MCF 10A (cell line): ENCODE measurements at regions not wholly inside any gene's neighbourhood (a gene's known extent, or its start where the extent isn't known, plus 50 kb on each side); places are given as distances from the start of the nearest gene placed in this dataset.

Experiments
- BruUV-seq: library from RNA; stranded (reverse); fragments of 400-500 nt; replicated peaks from 2 replicates; lab custom pipeline; 2021; lab: Mats Ljungman, UMichigan
- CTCF ChIA-PET: fragments of 300-600 bp; sonication (Branson Sonifier 250); formaldehyde crosslinking; extraction: SDS; loops from one replicate; lab custom pipeline; 2021; ENCODE audit warnings: antibody characterized with exemption, inconsistent platforms; lab: Yijun Ruan, JAX
- POLR2A ChIA-PET: fragments of 300-600, 350-650 bp; sonication (Branson Sonifier 250); formaldehyde crosslinking; extraction: SDS; loops from one replicate; lab custom pipeline; 2020; ENCODE audit warnings: antibody characterized with exemption, inconsistent platforms; lab: Yijun Ruan, JAX
- DNase-seq: peaks from one replicate; pipeline ENCODE4 v3.0.0-alpha.2; 2018; ENCODE audit not compliant: unreplicated experiment
- H3K27ac Mint-ChIP-seq: one replicate; pipeline ENCODE4 v1.8.0; 2022; ENCODE audit warnings: mild to moderate bottlenecking, low read depth, mixed read lengths; ENCODE audit not compliant: unreplicated experiment
- H3K27me3 Mint-ChIP-seq: one replicate; pipeline ENCODE4 v1.8.0; 2022; ENCODE audit warnings: mixed read lengths; ENCODE audit not compliant: insufficient read depth, unreplicated experiment
- H3K36me3 Mint-ChIP-seq: one replicate; pipeline ENCODE4 v1.8.0; 2022; ENCODE audit warnings: mild to moderate bottlenecking, moderate library complexity, mixed read lengths; ENCODE audit not compliant: insufficient read depth, unreplicated experiment
- H3K4me1 Mint-ChIP-seq: one replicate; pipeline ENCODE4 v1.8.0; 2022; ENCODE audit warnings: mixed read lengths; ENCODE audit not compliant: insufficient read depth, unreplicated experiment
- H3K4me3 Mint-ChIP-seq: one replicate; pipeline ENCODE4 v1.8.0; 2022; ENCODE audit warnings: mild to moderate bottlenecking, moderate library complexity, mixed read lengths; ENCODE audit not compliant: unreplicated experiment
- H3K9me3 Mint-ChIP-seq: one replicate; pipeline ENCODE4 v1.8.0; 2022; ENCODE audit warnings: mixed read lengths; ENCODE audit not compliant: unreplicated experiment
- intact Hi-C: fragments of 100-400 bp; cut with micrococcal nuclease; formaldehyde crosslinking; loops from 2 replicates; pipeline ENCODE4 v1.14.1; 2022
- TF ChIP-seq, protein P1 (sequence below): fragments of 200-600 bp; IDR thresholded peaks from one replicate; pipeline ENCODE4 v1.8.0; 2022; ENCODE audit warnings: antibody characterized with exemption, mild to moderate bottlenecking; ENCODE audit not compliant: unreplicated experiment

DNA sequence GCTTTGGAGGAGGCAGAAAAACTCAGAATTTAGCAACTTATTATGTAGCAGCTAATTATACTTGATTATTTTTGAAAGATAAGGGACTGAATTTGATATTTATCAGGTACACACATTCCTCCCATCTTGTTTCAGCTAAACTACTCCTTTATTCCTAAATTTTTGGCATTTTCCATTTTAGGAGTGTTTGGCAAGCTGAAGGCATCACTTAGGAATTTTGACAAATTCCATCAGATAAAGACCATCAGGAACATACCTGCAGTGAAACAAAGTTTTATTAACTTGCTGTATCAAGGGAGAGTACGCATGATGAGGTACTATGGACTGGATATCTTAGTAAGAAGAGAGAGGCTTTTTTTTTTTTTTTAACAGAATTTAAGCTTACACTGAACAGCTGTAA lies 1092.2 kb downstream of the PLA2G4A start:
- Mint-ChIP-seq H3K9me3 (no peaks in the 10 kb centered on the region), H3K4me3 (no peak overlapping the region), H3K36me3 (no peaks in the 10 kb centered on the region), H3K4me1 (no peaks in the 10 kb centered on the region), H3K27me3 (no peaks in the 10 kb centered on the region), H3K27ac (no peak overlapping the region)
- no peak for DNase-seq
- intact Hi-C loops = loop anchor here (10.0 kb wide), 3 partner anchors 446 to 866 kb away; no protein-coding TSS in a partner anchor
- CTCF ChIA-PET = no interaction called here
- POLR2A ChIA-PET = no interaction called here
- BruUV-seq = no TSS peak
- TF ChIP-seq, protein P1, sequence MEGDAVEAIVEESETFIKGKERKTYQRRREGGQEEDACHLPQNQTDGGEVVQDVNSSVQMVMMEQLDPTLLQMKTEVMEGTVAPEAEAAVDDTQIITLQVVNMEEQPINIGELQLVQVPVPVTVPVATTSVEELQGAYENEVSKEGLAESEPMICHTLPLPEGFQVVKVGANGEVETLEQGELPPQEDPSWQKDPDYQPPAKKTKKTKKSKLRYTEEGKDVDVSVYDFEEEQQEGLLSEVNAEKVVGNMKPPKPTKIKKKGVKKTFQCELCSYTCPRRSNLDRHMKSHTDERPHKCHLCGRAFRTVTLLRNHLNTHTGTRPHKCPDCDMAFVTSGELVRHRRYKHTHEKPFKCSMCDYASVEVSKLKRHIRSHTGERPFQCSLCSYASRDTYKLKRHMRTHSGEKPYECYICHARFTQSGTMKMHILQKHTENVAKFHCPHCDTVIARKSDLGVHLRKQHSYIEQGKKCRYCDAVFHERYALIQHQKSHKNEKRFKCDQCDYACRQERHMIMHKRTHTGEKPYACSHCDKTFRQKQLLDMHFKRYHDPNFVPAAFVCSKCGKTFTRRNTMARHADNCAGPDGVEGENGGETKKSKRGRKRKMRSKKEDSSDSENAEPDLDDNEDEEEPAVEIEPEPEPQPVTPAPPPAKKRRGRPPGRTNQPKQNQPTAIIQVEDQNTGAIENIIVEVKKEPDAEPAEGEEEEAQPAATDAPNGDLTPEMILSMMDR = no peak

GRCh38 chr1:187921426-187921825 lies 1092.7 kb downstream of the PLA2G4A start:
- Mint-ChIP-seq H3K27me3 (no peaks in the 10 kb centered on the region), H3K4me1 (no peaks in the 10 kb centered on the region), H3K36me3 (no peaks in the 10 kb centered on the region), H3K9me3 (no peaks in the 10 kb centered on the region), H3K27ac (no peak overlapping the region), H3K4me3 (no peak overlapping the region)
- ChIA-PET CTCF (no interaction called here), POLR2A (no interaction called here)
- no TSS peak for BruUV-seq
- intact Hi-C loops = loop anchor here (10.0 kb wide), 3 partner anchors 447 to 867 kb away; no protein-coding TSS in a partner anchor
- TF ChIP-seq, protein P1 = no peak
- DNase-seq = no peak

- Mint-ChIP-seq H3K27me3 (no peaks in the 10 kb centered on the region), H3K27ac (no peak overlapping the region), H3K4me3 (no peak overlapping the region), H3K9me3 (no peaks in the 10 kb centered on the region), H3K36me3 (no peaks in the 10 kb centered on the region), H3K4me1 (no peaks in the 10 kb centered on the region)
- POLR2A ChIA-PET = no interaction called here
- no peak for DNase-seq
- intact Hi-C loops = loop anchor here (10.0 kb wide), 3 partner anchors 447 to 867 kb away; no protein-coding TSS in a partner anchor
- CTCF ChIA-PET = interaction anchor here (0.6 kb wide), 2 partner anchors 657 to 1183 kb away, joined by 3 read pairs; no protein-coding TSS in a partner anchor
- no TSS peak for BruUV-seq
- TF ChIP-seq, protein P1 = no peak
Observed at GRCh38 chr1:187922255-187922654, 1093.5 kb downstream of the PLA2G4A start.

- CTCF ChIA-PET = no interaction called here
- intact Hi-C loops = loop anchor here (10.0 kb wide), 3 partner anchors 449 to 869 kb away; no protein-coding TSS in a partner anchor
- TF ChIP-seq, protein P1 = no peak
- DNase-seq = no peak
- no peak overlapping the region for H3K4me3 Mint-ChIP-seq
- no peaks in the 10 kb centered on the region for H3K4me1 Mint-ChIP-seq
- no peak overlapping the region for H3K27ac Mint-ChIP-seq
- no peaks in the 10 kb centered on the region for H3K36me3 Mint-ChIP-seq
- BruUV-seq = no TSS peak
- POLR2A ChIA-PET = no interaction called here
- no peaks in the 10 kb centered on the region for H3K27me3 Mint-ChIP-seq
- H3K9me3 Mint-ChIP-seq = no peaks in the 10 kb centered on the region
Observed at GRCh38 chr1:187924252-187924651, 1095.5 kb downstream of the PLA2G4A start.
